NCI-H2107 (cell line): ENCODE measurements at regions not wholly inside any gene's neighbourhood (a gene's known extent, or its start where the extent isn't known, plus 50 kb on each side); places are given as distances from the start of the nearest gene placed in this dataset.

Source experiments
- DNase-seq: peaks from one replicate; lab custom pipeline; 2025; lab: John Stamatoyannopoulos, UW

DNA sequence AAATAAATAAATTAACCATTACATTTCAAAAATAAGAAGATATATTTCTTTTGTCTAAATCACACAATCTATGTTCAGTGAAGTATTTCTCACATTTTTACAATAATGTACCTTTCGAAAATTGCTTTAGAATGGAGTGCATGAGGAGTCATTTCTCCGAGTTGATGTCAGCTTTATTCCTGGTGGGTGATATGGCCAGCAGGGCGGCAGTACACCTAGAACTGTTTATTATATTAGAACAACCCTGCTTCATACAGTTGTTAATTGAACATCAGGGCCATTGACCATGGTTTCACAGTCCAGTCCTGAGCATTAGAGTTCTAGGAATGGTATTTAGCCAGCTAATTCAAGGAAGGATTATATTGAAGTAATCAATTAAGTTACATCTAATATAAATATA lies 696.3 kb upstream of the SLC10A2 start:
- no peak for DNase-seq

DNA sequence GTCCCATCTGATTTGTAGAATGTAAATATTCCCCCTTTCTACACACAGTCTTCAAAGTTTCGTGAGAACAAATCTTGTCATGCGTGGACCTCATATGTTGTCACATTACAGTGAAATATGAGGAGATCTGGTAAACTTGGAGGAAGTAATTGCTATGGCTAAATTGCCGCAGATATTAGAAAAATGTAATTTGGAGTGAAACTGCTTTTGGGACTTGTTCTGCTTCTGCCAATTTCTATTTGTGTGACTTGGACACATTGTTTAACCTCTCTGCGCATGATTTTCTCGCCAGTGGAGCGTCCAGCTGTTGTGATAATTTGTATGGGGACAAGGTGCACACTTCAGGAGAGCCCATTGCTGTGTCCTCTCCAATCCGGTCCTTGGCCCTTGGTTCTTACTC lies 693.1 kb upstream of the SLC10A2 start:
- DNase-seq: no peak

DNA sequence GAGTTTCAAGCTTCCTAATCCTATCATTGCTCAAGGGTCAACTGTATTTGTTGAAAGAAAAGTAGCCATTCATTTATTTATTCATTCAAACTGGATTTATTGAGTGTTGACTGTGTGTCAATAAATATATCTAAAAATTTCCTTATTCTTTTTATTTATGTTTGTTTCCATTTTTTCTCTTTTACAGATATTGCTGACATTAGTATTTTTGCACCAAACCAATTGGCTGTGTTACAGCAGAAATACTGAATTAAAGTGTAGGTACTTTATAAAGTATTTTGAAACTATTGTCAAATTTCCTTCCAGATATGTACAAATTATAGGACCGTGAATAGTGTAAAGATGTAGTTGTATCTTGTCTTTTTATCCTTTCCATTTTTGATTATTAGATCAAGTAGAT lies 692.0 kb upstream of the SLC10A2 start:
- no peak for DNase-seq

DNA sequence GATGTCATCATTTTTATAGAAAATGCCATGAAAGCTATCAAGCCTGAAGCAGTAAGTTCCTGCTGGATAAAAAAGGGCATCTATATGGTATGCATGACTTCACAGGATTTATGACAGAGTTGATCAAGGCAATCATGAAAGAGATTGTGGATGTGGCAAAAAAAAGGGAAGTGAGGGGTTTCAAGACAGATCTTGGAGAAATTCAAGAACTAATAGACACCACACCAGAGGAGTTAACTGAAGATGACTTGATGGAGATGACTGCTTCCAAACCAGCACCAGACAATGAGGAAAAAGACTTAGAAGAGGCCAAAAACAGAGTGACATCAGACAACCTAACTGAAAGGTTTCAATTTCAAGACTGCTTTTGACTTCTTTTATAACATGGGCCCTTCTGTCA lies 691.1 kb upstream of the SLC10A2 start:
- no peak for DNase-seq

DNA sequence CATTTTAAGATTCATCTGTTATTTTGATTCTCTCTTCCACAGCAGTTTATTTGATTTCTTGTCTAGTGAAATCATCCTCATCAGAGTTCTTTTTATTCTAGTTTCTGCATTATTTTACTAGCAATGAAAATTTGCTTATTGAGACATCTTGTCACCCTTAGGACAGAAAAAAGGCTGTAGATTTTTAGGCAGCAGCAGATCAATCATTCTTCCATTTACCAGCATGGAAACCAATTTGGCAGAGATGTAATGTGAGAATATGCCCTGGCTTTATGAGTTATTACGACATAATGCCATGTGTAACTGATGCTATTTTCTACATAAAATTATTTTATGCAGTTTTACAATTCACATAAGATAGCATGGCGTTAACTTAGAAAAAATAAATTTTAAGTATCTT lies 688.6 kb upstream of the SLC10A2 start:
- no peak for DNase-seq

DNA sequence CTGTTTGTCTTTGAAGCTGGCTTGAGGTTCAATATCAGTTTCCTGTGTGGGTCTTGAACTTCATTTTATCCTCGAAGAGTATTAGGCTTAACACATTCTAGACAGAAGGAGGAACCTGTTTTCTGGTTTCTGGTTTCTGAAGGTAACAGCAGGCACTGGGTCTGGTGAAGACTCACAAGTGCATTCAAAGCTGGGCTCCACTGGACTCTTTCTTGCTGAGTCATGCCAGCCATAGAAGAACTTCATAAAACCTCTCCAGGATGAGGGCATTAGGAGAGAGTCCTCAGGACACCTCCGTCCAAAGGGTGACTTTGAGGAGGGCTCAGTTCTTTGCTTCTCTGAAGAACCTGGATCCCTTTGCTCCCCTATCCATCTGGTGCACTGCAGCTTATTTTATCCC lies 668.6 kb upstream of the SLC10A2 start:
- no peak for DNase-seq

DNA sequence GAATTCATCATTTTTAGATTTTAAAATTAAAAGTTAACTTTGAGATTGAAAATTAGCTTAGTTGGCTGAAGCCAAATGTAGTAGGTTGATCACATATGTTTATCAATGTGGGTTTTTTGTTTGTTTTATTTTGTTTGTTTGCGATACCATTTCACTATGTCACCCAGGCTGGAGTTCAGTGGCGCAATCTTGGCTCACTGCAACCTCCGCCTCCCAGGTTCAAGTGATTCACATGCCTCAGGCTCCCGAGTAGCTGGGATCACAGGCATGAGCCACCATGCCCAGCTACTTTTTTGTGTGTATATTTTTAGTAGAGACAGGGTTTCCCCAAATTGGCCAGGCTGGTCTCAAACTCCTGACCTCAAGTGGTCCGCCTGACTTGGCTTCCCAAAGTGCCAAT lies 665.7 kb upstream of the SLC10A2 start:
- DNase-seq: no peak

DNA sequence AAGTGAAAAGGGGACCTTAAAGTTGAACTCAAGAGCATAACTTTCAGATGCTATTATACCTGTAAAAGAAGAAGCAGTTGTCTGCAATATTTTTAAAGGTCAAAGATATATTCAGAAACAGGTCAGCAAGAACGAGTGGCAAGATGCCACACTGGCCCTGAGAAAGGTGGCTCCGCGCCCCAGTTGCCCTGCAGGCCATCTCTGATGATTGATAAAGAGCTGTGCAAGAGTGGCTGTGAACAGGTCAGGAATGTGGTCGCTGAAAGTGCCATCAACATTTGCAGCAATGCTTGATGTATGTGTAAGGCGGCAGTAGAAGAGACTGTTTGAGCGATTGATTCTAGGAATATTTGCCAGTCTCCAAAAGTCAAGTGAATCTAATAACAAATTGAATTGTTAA lies 664.2 kb upstream of the SLC10A2 start:
- DNase-seq: no peak

DNA sequence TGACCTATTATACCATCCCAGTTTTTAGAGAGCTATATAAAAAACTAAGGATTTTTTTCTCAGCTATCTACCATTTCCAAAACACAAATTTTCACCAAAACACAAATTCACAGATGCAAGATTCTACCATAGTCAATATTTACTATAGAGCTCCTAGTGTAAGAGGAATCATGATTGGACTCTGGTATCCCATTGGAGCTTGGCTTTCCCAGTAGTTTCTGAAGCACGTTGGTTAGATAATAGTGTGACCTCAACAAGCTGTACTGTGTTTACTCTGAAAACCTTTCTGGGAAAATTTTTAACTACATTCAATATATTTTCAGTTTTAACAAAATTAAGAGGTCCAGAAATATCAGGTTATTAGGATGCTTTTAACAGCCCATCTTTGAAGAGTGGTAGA lies 660.6 kb upstream of the SLC10A2 start:
- DNase-seq: no peak

DNA sequence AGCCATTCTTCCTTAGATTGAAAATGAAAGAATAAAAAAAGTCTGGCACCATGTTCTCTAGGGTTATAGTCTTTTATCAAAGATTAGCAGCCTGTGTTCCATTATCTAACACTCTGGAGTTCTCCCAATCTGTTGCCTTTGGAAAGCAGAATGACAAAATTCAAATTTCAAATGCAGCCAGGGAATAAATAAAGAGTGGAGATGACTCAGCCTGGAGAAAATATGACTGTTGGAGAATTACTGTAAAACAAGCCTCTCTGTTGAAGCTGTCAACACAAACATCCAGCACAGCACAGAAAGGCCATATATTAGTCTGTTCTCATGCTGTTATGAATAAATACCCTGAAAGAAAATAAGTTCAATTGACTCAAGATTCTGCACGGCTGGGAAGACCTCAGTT lies 650.5 kb upstream of the SLC10A2 start:
- DNase-seq: no peak

DNA sequence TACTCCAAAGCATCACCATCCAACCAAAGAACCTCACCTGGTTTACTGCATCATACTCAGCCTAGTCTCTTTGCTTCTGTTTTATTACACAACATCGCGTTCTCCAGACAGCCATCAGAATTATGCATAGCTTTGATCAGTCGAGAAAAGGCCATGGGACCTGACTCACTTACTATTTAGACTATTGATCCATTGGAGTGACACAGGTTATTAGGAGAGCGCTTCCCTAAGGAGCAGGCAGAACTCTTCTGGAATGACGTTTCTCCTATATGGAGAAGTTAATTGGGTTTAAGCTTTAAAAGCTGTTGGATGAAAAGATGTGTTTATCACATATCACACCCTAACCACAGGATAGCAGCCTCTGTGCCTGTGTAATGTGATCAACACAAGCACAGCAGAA lies 649.1 kb upstream of the SLC10A2 start:
- DNase-seq: no peak

DNA sequence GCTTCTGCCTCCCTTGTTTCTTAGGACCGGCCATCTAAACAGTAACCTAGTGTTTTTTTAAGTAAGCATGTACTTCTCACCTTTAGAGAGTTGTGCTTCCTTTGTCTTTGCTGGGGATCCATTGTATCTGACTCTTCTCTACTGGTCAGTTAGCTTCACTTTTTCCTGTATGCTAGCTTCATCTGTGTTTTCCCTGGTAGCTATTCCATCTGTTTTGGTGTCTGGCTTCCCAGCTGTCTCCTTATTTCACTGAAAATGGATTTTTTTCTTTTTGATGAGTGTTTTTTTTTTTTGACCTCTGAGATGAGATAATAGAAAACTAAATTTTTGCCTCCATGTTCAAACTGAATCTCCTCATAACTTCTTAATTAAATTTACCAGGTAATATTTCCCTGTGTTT lies 637.0 kb upstream of the SLC10A2 start:
- DNase-seq: no peak

DNA sequence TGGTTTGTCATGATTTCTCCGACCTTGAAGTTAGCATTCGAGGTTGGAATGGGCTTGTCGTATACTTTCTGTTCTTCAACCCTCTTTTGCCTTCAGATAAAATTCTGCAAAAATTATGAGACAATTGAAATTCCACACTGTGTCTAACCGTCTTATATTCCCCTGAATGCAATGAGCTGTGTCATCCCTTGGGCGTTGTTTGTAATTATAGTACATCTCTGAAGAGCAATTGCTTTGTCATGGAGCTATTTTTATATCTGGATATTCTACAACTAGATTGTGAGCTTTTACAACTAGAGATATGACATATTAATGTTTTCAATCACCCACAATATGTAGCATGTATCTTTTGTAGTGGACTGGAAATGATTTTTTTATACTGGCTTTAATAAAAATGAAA lies 631.8 kb upstream of the SLC10A2 start:
- DNase-seq: no peak

DNA sequence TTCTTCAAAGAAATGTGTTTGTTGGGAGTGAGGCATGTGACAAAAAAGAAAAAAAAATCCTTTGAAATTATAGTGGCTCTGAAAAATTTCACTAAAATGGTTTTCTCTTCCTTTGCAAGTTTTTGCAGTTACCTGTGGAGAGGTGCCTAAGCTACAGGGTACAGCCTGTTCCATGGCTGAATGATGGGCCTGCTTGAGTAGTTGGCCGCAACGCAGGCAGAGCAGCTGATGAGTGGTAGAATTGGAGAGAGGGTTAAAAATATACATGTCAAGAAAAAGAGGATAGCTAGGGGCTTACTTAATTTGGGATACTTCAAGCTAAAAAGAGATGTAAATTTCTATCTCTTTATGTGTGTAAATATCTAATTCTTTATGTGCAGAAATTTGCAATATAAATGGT lies 629.1 kb upstream of the SLC10A2 start:
- DNase-seq: no peak

DNA sequence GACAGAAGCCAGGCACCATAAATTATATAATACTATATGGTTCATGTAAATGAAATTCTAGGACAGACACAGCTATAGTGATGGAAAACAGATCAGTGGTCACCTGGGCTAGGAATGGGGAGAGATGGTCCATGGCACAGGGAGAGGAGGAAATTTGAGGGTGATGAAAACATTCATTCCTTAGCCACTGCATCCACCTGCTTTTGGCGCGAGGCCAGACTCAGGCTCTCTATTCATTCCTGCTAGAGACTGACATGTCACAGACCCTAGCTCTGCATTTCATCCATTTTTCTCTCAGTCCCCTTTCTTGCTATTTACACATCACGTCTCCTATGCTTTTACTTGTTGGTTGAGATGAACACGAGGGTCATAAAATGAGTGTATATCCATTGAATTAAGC lies 628.3 kb upstream of the SLC10A2 start:
- DNase-seq: no peak

DNA sequence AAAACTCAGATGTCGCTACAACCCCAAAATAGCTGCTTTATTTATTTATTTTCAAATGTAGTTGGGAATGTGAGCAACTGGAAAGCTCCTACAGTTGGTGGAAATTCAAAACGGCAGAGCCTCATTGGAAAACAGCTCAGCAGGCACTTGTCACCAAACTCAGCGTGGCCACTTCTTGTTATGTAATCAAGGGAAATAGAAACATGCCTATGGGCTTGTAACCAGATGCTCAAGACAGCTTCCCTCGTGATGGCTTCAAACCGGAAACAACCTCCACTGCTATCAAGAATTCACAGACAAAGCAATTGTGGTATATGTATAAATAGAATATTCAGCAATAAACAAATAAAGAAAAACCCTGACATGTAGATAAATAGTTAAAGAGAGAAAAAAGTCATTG lies 627.8 kb upstream of the SLC10A2 start:
- DNase-seq: no peak

DNA sequence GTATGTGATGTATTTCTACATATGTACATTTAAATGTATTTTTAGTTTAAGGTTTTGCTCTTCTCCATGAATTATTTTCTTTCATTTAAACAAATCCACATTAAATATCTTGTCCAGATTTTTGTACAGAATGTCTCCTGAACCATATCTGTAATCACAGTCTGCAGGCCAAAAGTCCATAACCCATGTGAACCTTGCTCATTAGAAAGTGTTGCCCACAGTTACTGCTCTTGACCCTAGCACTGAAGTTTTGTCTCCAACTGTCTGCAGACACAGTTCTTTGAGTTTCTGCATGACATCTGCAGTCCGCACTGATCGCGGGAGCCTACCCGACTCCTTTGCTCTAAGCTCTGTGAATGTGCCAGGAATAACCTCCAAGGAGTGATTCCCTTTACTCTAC lies 626.2 kb upstream of the SLC10A2 start:
- no peak for DNase-seq

DNA sequence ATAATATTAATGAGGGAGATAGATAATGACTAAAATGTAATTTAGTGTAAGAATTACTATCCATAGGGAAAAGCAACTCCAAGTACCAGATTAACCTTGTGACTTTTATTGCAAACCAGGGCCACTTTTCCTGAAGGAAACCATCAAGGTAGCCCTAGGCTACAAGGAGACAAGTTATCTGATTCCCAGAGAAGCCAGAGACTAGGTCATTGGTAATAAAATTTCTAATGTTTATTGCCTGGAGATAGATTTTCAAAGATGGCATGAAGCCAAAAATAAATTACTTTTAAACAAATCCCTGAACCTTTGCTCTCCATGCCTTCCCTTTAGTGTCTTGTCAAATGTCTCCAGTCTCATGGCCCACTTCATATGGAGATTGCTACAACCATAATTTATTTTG lies 610.1 kb upstream of the SLC10A2 start:
- DNase-seq: no peak

DNA sequence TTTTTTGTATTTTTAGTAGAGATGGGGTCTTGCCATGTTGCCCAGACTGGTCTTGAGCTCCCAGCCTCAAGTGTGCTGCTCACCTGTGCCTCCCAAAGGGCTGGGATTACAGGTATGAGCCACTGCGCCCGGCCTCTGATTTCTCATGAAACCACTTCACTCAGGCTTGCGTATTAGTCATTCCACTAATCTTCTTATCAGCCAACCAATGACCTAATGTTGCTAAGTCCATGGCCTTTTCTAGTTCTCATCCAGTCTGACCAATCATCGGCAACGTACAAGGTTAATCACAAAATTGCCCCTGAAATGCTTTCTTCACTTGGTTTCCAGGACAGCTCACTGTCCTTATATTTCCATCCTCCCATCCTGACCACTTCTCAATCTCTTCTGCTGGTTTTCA lies 605.3 kb upstream of the SLC10A2 start:
- no peak for DNase-seq

DNA sequence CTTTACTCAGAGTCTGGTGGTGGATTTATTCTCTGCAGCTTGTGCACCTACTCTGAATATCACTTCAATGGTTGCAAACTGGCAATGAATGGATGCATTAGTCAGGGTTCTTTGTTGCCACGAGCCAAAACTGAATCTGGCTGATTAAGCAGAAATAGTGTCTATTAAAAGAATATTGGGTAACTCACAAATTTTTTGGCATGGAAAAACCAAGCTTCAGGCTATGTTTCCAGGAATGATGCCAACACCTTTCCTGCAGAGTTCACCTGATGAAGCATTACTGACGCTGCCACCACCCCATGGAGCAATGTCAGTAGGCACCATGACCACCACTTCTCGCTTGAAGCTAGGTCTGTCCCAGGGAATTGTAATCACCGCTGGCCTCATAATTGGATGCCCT lies 597.8 kb upstream of the SLC10A2 start:
- DNase-seq: no peak

DNA sequence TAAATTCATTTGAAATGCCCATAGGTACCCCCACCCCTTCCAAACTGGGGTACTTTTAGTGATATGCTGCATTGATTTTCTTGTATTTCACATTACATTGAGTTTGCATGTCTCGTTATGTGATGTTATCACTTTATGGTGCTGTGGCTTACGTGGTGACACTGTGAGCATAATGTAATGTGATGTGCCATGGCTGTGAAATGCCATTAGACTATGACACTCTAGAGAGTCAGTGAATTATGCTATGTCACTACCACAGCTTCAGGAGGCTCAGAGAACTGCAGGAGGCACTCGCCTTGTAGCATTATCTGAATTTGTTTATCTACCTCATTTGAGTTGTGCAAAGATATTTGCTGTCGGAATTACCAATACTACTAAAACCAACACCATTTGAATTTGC lies 590.1 kb upstream of the SLC10A2 start:
- no peak for DNase-seq

DNA sequence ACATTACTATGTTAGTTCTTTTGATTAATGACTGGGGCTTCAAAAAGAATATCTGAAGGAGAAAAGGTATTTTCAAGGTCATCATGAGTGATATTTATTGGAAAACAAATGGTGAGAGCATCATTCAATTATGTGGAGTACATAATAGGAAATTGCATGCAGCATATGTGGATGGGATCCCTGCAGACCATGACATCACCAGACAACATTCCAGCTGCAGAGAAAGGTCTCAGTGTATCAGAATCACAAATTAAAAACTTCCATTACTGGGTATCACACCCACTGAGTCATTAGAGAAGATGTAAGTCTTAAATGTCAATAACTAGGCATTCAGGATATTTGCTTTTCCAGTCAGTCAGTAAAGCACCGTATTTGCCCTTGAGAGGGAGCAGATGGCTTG lies 574.4 kb upstream of the SLC10A2 start:
- DNase-seq: no peak

DNA sequence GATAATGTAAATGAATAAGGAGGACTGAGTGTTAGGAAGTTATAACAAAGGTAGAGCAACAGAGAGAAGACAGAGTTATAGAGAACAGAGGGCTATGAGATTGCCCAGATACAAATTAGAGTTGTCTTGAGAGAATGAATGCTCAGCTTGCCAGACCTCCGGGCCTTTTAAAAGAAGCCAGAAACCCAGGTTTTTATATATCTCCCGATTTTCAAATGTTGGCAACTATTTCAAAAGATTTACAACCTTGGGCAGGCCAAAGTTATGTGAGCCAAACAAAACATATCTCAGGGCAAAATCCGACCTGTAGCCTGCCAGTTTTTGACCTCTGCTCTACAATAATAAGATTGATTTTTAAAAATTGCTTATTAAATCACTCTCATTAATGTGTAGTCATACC lies 573.1 kb upstream of the SLC10A2 start:
- DNase-seq: no peak

DNA sequence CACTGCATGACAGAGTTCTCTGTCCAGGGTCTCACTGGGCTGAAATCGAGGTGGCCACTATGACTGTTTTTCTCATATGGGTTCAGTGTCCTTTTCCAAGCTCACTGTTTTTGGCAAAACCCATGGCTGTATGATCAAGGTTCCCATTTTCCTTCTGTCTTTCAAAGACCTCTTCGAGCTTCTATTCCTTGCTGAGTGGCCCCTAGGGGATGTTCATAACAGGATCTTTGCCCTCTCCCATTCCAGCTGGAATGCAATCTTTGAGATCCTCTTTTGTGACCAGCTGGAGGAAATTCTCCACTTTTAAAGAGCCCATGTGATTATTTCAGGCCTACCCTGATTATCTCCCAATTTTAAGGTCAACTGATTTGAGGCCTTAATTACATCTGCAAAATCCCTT lies 572.5 kb upstream of the SLC10A2 start:
- no peak for DNase-seq

DNA sequence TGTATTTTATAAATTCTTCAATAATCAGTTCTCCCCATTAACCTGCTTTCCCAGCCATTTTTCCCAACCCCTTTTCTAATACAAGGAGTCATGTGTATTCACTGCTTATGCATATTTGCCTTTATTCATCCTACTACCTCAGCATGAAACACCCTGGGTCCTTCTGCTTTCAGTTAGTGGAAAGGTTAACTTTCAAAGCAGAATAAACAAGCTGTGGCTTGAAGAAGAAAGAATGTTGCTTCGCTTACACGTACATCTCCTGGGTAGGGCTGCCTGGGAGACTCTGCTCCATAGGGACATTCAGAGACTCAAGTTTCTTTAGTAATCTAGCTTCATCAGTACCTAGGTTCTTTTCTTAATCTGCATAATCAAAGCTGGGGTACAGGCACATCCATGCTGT lies 567.8 kb upstream of the SLC10A2 start:
- DNase-seq: no peak

DNA sequence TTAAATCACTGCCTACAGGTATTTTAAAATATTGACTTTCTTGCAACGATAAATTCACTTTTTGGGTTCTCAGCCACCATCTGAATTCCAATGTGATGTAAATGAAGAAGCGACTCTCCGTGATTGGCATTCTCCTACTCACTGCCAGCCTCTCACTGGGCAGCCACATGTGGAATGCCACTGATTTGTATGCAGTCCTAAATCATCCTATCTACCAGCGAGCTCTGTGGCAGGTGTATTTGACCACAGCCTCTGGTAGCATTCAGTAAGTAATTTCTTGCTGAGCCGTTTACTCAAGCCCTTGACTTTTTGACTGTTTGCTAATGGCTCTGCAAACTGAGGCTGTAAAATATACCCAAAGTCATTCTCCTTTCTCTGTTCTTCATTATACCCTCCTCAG lies 559.0 kb upstream of the SLC10A2 start:
- DNase-seq: no peak
